ENCODE measurements at regions not wholly inside any gene's neighbourhood (a gene's known extent, or its start where the extent isn't known, plus 50 kb on each side); places are given as distances from the start of the nearest gene placed in this dataset.

DNA sequence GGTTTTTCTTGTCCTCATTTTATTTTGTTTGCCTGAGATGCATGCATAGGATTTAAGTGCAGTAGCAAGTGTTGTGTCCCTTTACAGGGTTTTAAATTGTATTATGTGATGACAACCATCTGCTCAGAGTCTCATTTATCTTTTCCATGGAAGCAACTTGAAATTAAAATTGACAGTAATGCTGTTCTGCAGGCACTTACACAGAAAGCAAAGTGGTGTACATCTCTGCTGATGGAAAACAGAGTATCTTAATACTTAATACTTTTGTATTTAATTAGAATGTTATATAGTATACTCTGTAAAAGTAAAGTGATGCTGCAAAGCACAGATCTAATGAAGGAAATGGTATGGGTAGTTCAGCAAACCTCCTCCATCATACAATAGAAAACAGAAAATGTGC, 482.9 kb downstream of the POM121L12 start:
- TF ChIP-seq CTCF (IDR thresholded peaks at IDR 0.05) (no peak), POLR2A (IDR thresholded peaks at IDR 0.05) (no peak)
